Heart left ventricle (tissue), 13 donors: ENCODE measurements at regions not wholly inside any gene's neighbourhood (a gene's known extent, or its start where the extent isn't known, plus 50 kb on each side); places are given as distances from the start of the nearest gene placed in this dataset.

ENCODE experiments used
- POLR2A ChIP-seq, 2 donors: fragments of 450-650 bp; IDR thresholded peaks; one replicate each; pipeline ENCODE4 v1.6.1; 2017; ENCODE audit warnings: antibody characterized with exemption in 2 of 2, mild to moderate bottlenecking in 2 of 2, moderate library complexity in 2 of 2
- TF ChIP-seq, protein P1 (sequence below), 12 donors: fragments of 200-600 bp; sonication (generic) in 4 of 12; IDR thresholded peaks; one replicate each; pipeline versions ENCODE4 v1.5.0 to v1.8.0; 2018 to 2022; ENCODE audit warnings: antibody characterized with exemption in 12 of 12, mild to moderate bottlenecking in 5 of 12
- donor health status: ischemic (EF 13 %, LVEDD 7.1; RV severe dilation, severe dysfunction).
- donor health status: DM: no; HTN: yes; CAD: no.
- donor health status: DM: no; HTN: no; CAD: no.
- donor health status: ischemic (EF 25% LVEDD 6.9; RV normal size, moderate dysfunction).
- donor health status: ischemic (EF 25% LVEDD 5.7; RV mildly dilated, moderate dysfunction).
- donor health status: ischemic (EF 35%, LVEDD 5.7; RV mildly dilated, moderate dysfunction).
- donor health status: nonischemic (EF 11% LVEDD 7.7; RV severe dilation, severe dysfunction).
- donor health status: DM: yes; HTN: yes; CAD: no.
- donor health status: PGD.
- donor health status: ischemic (EF 29% LVEDD 5.4; RV normal size, mild dysfunction).
- donor health status: nonischemic (EF 23%, LVEDD 6.1; RV moderate dilation, normal function).

DNA sequence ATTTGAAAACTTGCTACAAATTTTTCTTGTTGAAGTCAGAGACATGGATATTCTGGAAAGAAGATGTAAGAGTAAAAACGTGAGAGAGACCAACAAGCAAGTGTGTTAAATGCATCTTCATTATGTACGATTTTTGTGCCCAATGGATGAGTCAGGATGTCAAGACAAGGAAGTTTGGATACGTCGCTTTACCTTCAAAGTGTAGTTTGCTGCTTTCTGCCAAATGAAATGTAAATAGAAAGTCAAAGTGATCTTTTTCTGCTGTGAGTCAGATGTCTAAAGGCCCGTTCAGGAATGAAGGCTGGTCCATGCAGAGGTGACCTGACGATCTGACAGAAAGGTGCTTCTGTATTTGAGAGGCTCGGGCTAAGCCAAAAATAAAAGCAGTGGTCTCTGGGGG is 273.1 kb upstream of the PIK3R1 start:
- TF ChIP-seq, protein P1, sequence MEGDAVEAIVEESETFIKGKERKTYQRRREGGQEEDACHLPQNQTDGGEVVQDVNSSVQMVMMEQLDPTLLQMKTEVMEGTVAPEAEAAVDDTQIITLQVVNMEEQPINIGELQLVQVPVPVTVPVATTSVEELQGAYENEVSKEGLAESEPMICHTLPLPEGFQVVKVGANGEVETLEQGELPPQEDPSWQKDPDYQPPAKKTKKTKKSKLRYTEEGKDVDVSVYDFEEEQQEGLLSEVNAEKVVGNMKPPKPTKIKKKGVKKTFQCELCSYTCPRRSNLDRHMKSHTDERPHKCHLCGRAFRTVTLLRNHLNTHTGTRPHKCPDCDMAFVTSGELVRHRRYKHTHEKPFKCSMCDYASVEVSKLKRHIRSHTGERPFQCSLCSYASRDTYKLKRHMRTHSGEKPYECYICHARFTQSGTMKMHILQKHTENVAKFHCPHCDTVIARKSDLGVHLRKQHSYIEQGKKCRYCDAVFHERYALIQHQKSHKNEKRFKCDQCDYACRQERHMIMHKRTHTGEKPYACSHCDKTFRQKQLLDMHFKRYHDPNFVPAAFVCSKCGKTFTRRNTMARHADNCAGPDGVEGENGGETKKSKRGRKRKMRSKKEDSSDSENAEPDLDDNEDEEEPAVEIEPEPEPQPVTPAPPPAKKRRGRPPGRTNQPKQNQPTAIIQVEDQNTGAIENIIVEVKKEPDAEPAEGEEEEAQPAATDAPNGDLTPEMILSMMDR (IDR thresholded peaks at IDR 0.05) = no peak
- no peak for TF ChIP-seq POLR2A (IDR thresholded peaks at IDR 0.05)
